NCI-H1105 (cell line): ENCODE measurements at regions not wholly inside any gene's neighbourhood (a gene's known extent, or its start where the extent isn't known, plus 50 kb on each side); places are given as distances from the start of the nearest gene placed in this dataset.

Experiments
- DNase-seq: peaks from one replicate; lab custom pipeline; 2025; lab: John Stamatoyannopoulos, UW

DNA sequence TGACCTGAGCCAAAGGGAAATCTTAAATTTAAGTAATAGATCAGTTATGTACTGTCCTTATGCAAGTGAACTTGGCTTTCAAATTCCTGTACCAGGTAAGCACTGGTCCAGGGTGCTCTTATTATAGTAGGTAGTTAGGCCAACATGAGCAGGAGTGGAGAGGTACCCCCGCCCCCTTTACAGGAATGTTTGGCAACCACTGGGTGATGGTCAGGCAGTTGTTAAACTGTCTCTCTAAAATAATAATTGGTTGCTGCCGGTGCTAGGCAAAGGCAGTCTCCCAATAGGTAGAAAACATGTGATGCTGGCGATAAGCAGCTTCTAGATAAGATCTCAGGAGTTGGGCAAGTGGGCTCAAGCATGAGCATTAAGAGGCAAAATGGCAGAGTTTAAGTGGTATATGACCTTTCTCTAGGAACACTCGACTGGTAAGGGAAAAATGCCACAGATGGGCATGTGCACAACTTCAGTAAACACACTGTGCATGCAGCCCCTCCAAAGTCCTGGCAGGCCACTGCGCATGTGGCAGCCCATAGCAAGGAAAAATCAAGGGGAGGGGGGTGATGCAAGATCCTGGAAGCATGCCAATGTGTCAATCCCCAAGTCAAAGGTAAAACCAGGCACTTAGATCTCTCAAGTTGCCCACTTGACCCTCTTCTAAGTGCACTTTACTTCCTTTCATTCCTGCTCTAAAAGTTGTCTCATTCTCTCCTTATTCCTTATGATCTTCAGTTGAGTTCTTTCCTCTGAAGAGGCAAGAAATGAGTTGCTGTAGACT, 1239.7 kb downstream of the C4orf33 start:
- DNase-seq = no peak

- DNase-seq = no peak
These were observed 1240.7 kb downstream of the C4orf33 start for GRCh38 chr4:130336585-130337217.

GRCh38 chr4:130338851-130339250, 1242.9 kb downstream of the C4orf33 start:
- no peak for DNase-seq

- DNase-seq = no peak
These were observed 1253.8 kb downstream of the C4orf33 start for GRCh38 chr4:130349745-130350144.

DNA sequence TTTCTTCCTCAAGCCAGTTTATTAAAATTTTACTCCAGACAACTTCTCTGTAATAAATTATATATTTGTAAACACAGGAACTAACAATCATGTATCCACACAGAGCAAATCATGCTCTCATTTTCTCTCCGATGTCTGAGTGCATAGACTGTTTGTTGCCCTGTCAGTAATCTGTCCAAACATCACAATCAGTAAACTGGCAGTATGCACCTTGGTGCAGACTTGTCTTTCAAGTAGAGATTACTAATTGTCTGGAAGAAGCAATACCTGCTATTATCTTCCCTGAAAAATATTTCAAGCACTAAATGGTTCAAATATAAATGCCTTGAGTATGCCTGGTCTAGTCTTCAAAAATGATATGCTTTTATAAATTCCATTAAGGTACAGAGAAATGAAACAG, 1260.9 kb downstream of the C4orf33 start:
- DNase-seq = no peak

DNA sequence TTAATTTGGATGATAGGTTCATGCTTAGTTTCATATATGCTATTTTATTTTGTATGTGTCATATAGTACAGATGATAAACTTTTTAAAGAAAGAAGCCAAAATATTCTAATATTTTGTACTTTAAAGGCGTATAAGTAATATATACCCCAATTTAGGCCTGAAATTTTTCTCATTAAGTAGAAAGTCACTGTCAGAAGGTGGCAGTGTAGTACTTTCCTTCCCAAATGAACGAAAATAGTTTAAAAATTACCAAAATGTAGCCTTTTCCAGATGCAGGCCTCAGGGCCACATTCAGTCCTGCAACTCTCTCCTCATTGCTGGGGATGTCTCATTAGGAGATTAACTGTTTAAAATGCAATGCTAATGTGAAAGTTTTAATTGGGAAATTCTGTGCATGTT, 1263.6 kb downstream of the C4orf33 start:
- DNase-seq = no peak

DNA sequence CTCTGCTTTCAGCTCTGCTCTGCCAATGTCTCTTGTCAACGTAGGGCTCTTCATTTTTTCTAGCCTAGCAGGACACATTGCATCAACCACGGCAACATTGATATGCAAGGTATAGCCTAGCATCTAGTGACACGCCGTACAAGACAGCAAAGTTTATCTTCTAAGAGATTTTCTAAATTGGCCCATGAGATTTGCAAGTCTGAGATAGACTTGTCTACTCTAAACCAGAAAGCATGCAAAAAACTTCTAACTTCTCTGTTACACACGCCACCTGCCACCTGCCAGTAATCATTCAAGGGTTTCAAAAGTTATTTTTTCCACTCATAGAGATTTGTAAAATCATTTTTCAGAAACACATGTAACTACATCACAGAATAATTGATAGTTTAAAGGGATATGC, 1265.7 kb downstream of the C4orf33 start:
- no peak for DNase-seq

GRCh38 chr4:130368668-130369067, 1272.7 kb downstream of the C4orf33 start:
- no peak for DNase-seq

DNA sequence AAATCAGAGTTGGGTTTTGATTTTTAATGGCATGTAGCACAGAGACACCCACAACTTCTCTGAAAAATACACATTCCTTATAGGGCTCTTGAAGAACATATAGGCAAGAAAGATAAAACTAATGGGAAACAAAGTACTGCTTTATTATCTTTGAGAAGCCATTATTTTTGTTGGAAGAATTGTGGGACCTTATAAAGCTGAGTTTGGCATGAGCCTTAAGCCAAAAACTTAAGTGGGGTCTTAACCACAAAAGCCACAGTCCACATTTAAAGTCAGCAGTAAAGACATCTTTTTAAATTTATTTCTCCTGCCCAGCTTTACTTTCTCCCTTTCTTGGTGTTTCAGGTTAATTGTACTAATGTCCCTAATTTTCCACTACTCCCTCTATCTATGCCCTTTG, 1297.3 kb downstream of the C4orf33 start:
- DNase-seq = no peak

- DNase-seq = no peak
These were observed 1297.7 kb downstream of the C4orf33 start for GRCh38 chr4:130393642-130394041.

DNA sequence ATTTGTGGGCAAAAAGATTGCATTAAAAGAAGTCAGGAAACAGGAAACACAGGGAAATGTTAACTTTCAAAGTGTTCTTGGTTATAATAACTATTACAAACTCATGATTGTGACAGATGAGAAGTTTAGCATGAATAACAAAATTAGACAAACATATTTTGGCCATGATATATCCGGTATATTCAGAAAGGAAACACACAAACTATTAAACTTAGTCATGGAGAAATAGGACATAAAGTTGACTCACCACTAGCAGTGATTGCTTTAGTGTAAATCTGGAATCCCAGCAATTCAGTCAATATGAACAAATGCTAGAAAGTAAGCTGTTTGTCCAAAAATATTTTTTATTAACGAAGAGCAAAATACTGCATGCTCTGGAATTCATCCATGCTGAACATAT, 1299.9 kb downstream of the C4orf33 start:
- DNase-seq = no peak

GRCh38 chr4:130403221-130403620, 1307.3 kb downstream of the C4orf33 start:
- DNase-seq = no peak

GRCh38 chr4:130416228-130416627, 1320.3 kb downstream of the C4orf33 start:
- no peak for DNase-seq

GRCh38 chr4:130419211-130419975, 1323.4 kb downstream of the C4orf33 start:
- no peak for DNase-seq

GRCh38 chr4:130422261-130422660, 1326.3 kb downstream of the C4orf33 start:
- no peak for DNase-seq

GRCh38 chr4:130424211-130424610, 1328.3 kb downstream of the C4orf33 start:
- DNase-seq = no peak

DNA sequence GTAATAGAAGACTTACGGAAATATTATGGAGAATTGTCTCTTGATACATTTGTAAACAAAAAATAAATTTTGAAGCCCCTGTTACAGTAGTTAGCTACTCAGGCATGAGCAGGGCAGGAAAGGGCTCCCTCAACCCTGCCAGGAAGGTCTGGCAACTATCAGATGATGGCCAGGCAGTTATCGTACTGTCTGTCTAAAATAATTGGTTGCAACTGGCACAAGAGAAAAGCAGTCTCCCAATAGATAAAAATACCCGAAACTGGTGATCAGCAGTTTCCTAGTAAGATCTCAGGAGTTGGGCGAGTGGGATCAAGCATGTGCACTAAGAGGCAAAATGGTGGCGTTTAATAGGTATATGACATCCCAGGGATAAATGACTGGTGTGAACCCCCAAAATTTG, 1336.3 kb downstream of the C4orf33 start:
- no peak for DNase-seq

DNA sequence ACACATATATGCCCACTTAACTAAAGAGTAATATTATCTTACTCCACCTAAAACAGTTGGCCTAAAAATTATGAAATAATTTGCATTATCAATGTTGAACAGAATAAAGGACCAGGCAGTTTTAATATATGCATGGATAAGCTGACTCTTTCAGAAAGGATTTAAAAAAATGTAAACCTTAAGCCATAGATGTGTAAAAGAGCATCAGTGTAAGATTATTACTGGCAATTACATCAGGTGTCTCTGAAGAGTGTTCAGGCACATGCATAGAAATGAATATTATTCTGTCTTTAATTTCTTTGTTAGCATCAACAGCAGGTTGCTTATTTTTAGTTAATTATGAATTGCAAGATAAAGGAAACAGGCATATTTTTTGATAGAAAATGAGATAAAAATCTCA, 1353.8 kb downstream of the C4orf33 start:
- no peak for DNase-seq

DNA sequence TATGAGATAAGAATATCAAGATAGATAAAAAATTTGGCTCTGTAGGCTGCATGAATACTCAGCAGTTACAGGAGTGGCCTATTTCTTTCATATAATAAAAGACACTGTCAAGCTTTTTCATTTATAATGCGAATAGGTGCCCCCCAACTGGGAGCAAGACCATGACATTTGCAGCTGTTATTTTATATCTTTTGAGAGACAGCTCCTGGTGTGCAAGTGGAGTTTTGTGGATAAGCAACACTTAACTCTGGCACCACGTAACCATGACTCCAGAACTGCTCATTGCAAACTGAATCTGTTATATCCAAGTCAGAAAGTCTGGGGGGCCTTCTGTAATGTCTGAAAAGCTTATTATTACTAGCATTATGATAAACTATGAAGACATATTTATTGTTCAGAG, 1372.4 kb downstream of the C4orf33 start:
- no peak for DNase-seq

DNA sequence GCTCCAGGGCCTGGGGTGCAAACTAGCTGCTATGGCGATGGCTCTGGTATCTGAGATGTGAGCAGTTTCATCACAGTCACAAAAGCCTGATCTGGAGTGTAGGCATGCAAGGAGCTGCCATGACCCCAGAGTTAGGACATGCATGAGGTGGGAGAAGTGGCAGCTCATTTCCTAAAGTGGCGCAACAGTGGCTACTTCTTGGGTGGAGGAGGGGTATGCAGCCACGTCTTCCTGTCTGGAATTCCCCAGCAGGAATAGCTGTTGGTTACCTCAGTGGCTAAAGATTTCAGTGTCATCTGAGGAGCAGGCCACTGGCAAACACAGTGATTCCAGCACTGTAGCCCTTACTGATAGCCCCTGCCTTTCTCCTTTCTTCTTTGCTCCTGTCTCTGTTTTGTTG, 1382.5 kb downstream of the C4orf33 start:
- DNase-seq = no peak

- no peak for DNase-seq
These were observed 1383.1 kb downstream of the C4orf33 start for GRCh38 chr4:130479020-130479419.

DNA sequence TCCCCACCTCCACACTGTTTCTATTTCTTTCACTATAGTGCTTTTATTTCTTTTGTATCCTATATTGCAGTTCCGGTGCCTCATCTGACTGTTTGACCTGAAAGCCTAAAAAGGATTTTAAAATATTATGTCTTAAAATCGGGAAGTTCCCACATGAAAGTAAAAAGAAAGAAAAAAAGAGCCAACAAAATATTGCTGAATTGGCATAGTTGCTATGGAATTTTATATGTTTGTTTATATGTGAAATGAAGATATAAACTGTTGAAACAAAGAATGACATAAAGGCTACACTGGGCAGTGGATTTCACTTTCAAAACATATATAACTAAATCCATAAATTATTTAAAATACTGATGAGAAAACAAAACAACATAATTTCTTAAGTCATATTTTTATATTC, 1383.7 kb downstream of the C4orf33 start:
- no peak for DNase-seq

- DNase-seq = no peak
These were observed 1388.9 kb downstream of the C4orf33 start for GRCh38 chr4:130484826-130485225.
